HCT116 (cell line): ENCODE measurements at regions not wholly inside any gene's neighbourhood (a gene's known extent, or its start where the extent isn't known, plus 50 kb on each side); places are given as distances from the start of the nearest gene placed in this dataset.

ENCODE experiments used
- ATAC-seq: fragments of 200-7000 bp; cut with Tn5 transposase; 2 replicates; pipeline ENCODE4 v1.9.1; 2020; ENCODE audit warnings: mild to moderate bottlenecking, moderate library complexity
- BruUV-seq: library from RNA; stranded (reverse); fragments of 400-500 nt; replicated peaks from 2 replicates; lab custom pipeline; 2021; lab: Mats Ljungman, UMichigan
- CTCF ChIA-PET: fragments of 300-600 bp; sonication (Branson Sonifier 250); formaldehyde crosslinking; loops from one replicate; lab custom pipeline; 2021; ENCODE audit warnings: antibody characterized with exemption; lab: Charles Lee
- POLR2A ChIA-PET: fragments of 300-600, 350-600 bp; sonication (Branson Sonifier 250); formaldehyde crosslinking; loops from one replicate; lab custom pipeline; 2021; ENCODE audit warnings: antibody characterized with exemption; lab: Charles Lee
- RAD21 ChIA-PET, 2 experiments: fragments of 300-600 bp; sonication (Branson Sonifier 250); formaldehyde crosslinking; loops; one replicate each; lab custom pipeline; 2023; ENCODE audit warnings: low total read pairs in 2 of 2; ENCODE audit not compliant: uncharacterized antibody in 2 of 2, unreplicated experiment in 2 of 2, low non-redundant PET in 1 of 2; lab: Charles Lee
- DNase-seq: peaks from one replicate; pipeline ENCODE4 v3.0.0-alpha.2; 2010; ENCODE audit warnings: low read depth, low spot score
- H2AFZ ChIP-seq: fragments of 200-600 bp; shearing (Covaris generic), sonication (generic); 2 replicates; pipeline ENCODE4 v1.6.1; 2017; ENCODE audit warnings: low read depth, mixed run types, mixed read lengths, antibody characterized with exemption, low read length; ENCODE audit not compliant: poor library complexity, severe bottlenecking
- H3K27ac ChIP-seq: 2 replicates; pipeline ENCODE4 v1.5.1; 2012; ENCODE audit warnings: low read depth, low read length
- H3K27me3 ChIP-seq: fragments of 200-600 bp; sonication (generic); 2 replicates; pipeline ENCODE4 v1.6.1; 2016; ENCODE audit warnings: mixed run types, low read length, mixed read lengths; ENCODE audit not compliant: insufficient read depth
- H3K36me3 ChIP-seq, 2 experiments: fragments of 200-500 bp in 1 of 2; fragments of 200-600 bp in 1 of 2; sonication (Bioruptor generic) in 1 of 2; sonication (generic) in 1 of 2; 2 replicates each; pipeline versions ENCODE4 v1.5.1 to v1.6.1; 2014 to 2016; ENCODE audit warnings: low read length in 2 of 2, inconsistent platforms in 1 of 2, mixed read lengths in 1 of 2, mixed run types in 1 of 2; ENCODE audit not compliant: insufficient read depth in 2 of 2, control insufficient read depth in 1 of 2
- H3K4me1 ChIP-seq, 2 experiments: fragments of 200-600 bp in 1 of 2; sonication (generic) in 1 of 2; 2 replicates each; pipeline versions ENCODE4 v1.5.1 to v1.6.1; 2012 to 2017; ENCODE audit warnings: low read length in 2 of 2, inconsistent platforms in 1 of 2, mild to moderate bottlenecking in 1 of 2, mixed read lengths in 1 of 2, mixed run types in 1 of 2, moderate library complexity in 1 of 2; ENCODE audit not compliant: insufficient read depth in 2 of 2, control insufficient read depth in 1 of 2
- H3K4me2 ChIP-seq: fragments of 200-600 bp; sonication (generic); 2 replicates; pipeline ENCODE4 v1.6.1; 2017; ENCODE audit warnings: mixed run types, low read length, mixed read lengths
- H3K4me3 ChIP-seq, 2 experiments: fragments of 200-600 bp in 1 of 2; sonication (generic) in 1 of 2; replicated peaks in 1 of 2; 2 replicates each; pipeline ENCODE4 v1.5.1; 2011 to 2016; ENCODE audit warnings: low read length in 2 of 2, control low read depth in 1 of 2, low read depth in 1 of 2, mild to moderate bottlenecking in 1 of 2, mixed read lengths in 1 of 2, mixed run types in 1 of 2
- H3K79me2 ChIP-seq: fragments of 200-600 bp; sonication (generic); 2 replicates; pipeline ENCODE4 v1.6.1; 2017; ENCODE audit warnings: mild to moderate bottlenecking, mixed run types, low read length, moderate library complexity, mixed read lengths; ENCODE audit not compliant: insufficient read depth
- H3K9ac ChIP-seq: fragments of 200-600 bp; sonication (generic); 2 replicates; pipeline ENCODE4 v1.6.1; 2016; ENCODE audit warnings: low read length, mixed read lengths
- H3K9me2 ChIP-seq: fragments of 200-600 bp; sonication (generic), shearing (Covaris generic); 2 replicates; pipeline ENCODE4 v1.6.1; 2017; ENCODE audit warnings: mixed run types, mild to moderate bottlenecking, moderate library complexity; ENCODE audit not compliant: insufficient read depth
- H3K9me3 ChIP-seq, 2 experiments: fragments of 200-500 bp in 1 of 2; fragments of 200-600 bp in 1 of 2; sonication (Bioruptor generic) in 1 of 2; sonication (generic) in 1 of 2; 2 replicates each; pipeline ENCODE4 v1.6.1; 2014 to 2017; ENCODE audit warnings: low read length in 2 of 2, mixed read lengths in 2 of 2, inconsistent platforms in 1 of 2, low read depth in 1 of 2, mild to moderate bottlenecking in 1 of 2, mixed run types in 1 of 2, moderate library complexity in 1 of 2; ENCODE audit not compliant: control insufficient read depth in 1 of 2, insufficient read depth in 1 of 2
- H4K20me1 ChIP-seq: fragments of 200-600 bp; sonication (generic), shearing (Covaris generic); 2 replicates; pipeline ENCODE4 v1.6.1; 2017; ENCODE audit warnings: mixed run types, mild to moderate bottlenecking, moderate library complexity; ENCODE audit not compliant: insufficient read depth
- CBX3 ChIP-seq: IDR thresholded peaks from 2 replicates; pipeline ENCODE4 v1.6.1; 2012; ENCODE audit warnings: low read depth
- CEBPB ChIP-seq: IDR thresholded peaks from 2 replicates; pipeline ENCODE4 v1.6.1; 2012; ENCODE audit warnings: low read depth
- EZH2 ChIP-seq: fragments of 200-600 bp; sonication (generic); IDR thresholded peaks from 2 replicates; pipeline ENCODE4 v1.6.1; 2017; ENCODE audit warnings: antibody characterized with exemption, mixed run types
- EZH2phosphoT487 ChIP-seq: fragments of 200-600 bp; IDR thresholded peaks from 2 replicates; pipeline ENCODE4 v1.6.1; 2018; ENCODE audit warnings: antibody characterized with exemption, borderline replicate concordance
- JUND ChIP-seq: IDR thresholded peaks from 2 replicates; pipeline ENCODE4 v1.6.1; 2012
- POLR2AphosphoS5 ChIP-seq: IDR thresholded peaks from 2 replicates; pipeline ENCODE4 v1.6.1; 2011; ENCODE audit warnings: mild to moderate bottlenecking, low read depth, low read length, moderate library complexity
- SP1 ChIP-seq: IDR thresholded peaks from 2 replicates; pipeline ENCODE4 v1.6.1; 2012; ENCODE audit warnings: low read depth
- SRF ChIP-seq: IDR thresholded peaks from 2 replicates; pipeline ENCODE4 v1.6.1; 2012; ENCODE audit warnings: low read depth
- YY1 ChIP-seq: IDR thresholded peaks from 2 replicates; pipeline ENCODE4 v1.6.1; 2011; ENCODE audit warnings: low read length, low read depth, moderate library complexity, mild to moderate bottlenecking; ENCODE audit not compliant: insufficient replicate concordance; ENCODE audit errors: extremely low read depth
- ZFX ChIP-seq: fragments of 450-650 bp; IDR thresholded peaks from 2 replicates; pipeline ENCODE4 v1.6.1; 2017
- ZNF274 ChIP-seq: fragments of 200-500 bp; sonication (Bioruptor generic); IDR thresholded peaks from 2 replicates; pipeline ENCODE4 v1.6.1; 2014; ENCODE audit warnings: mild to moderate bottlenecking, low read depth, low read length, inconsistent platforms
- intact Hi-C: fragments of 100-400 bp; cut with micrococcal nuclease; formaldehyde crosslinking; loops from 2 replicates; pipeline ENCODE4 v1.10.0; 2022
- TF ChIP-seq, protein P1 (sequence below): IDR thresholded peaks from 2 replicates; pipeline ENCODE4 v1.6.1; 2012; ENCODE audit warnings: low read depth
- TF ChIP-seq, protein P2 (sequence below): IDR thresholded peaks from 2 replicates; pipeline ENCODE4 v1.6.1; 2012
- TF ChIP-seq, protein P3 (sequence below): IDR thresholded peaks from 2 replicates; pipeline ENCODE4 v1.6.1; 2011; ENCODE audit warnings: mild to moderate bottlenecking, low read length, moderate library complexity; ENCODE audit not compliant: insufficient replicate concordance; ENCODE audit errors: extremely low read depth

DNA sequence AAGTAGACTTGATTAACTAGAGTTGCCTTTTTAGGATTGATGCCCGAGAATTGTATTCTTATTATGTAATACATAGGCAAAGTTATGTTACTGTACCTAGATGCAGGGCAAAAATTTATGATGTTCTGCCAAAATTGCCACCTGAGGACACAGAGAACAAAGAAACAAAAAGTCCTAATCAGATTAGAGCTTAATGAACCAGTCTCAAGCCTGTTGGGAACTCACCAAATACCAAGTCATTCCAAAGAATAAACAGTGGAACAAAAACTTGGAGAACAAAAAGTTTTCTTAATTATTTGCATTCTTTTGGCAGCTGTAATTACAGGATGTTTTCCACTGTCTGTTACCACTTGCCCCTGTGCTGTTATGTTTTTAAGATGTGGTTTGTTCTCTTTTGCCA, 154.7 kb upstream of the SGK1 start (continued):
- TF ChIP-seq, protein P1, sequence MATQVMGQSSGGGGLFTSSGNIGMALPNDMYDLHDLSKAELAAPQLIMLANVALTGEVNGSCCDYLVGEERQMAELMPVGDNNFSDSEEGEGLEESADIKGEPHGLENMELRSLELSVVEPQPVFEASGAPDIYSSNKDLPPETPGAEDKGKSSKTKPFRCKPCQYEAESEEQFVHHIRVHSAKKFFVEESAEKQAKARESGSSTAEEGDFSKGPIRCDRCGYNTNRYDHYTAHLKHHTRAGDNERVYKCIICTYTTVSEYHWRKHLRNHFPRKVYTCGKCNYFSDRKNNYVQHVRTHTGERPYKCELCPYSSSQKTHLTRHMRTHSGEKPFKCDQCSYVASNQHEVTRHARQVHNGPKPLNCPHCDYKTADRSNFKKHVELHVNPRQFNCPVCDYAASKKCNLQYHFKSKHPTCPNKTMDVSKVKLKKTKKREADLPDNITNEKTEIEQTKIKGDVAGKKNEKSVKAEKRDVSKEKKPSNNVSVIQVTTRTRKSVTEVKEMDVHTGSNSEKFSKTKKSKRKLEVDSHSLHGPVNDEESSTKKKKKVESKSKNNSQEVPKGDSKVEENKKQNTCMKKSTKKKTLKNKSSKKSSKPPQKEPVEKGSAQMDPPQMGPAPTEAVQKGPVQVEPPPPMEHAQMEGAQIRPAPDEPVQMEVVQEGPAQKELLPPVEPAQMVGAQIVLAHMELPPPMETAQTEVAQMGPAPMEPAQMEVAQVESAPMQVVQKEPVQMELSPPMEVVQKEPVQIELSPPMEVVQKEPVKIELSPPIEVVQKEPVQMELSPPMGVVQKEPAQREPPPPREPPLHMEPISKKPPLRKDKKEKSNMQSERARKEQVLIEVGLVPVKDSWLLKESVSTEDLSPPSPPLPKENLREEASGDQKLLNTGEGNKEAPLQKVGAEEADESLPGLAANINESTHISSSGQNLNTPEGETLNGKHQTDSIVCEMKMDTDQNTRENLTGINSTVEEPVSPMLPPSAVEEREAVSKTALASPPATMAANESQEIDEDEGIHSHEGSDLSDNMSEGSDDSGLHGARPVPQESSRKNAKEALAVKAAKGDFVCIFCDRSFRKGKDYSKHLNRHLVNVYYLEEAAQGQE, result no peak
- TF ChIP-seq YY1 (no peak), CEBPB (no peak), CBX3 (no peak), JUND (no peak), ZNF274 (no peak), ZFX (no peak), SP1 (no peak)
- TF ChIP-seq, protein P2, sequence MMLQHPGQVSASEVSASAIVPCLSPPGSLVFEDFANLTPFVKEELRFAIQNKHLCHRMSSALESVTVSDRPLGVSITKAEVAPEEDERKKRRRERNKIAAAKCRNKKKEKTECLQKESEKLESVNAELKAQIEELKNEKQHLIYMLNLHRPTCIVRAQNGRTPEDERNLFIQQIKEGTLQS, result no peak

DNA sequence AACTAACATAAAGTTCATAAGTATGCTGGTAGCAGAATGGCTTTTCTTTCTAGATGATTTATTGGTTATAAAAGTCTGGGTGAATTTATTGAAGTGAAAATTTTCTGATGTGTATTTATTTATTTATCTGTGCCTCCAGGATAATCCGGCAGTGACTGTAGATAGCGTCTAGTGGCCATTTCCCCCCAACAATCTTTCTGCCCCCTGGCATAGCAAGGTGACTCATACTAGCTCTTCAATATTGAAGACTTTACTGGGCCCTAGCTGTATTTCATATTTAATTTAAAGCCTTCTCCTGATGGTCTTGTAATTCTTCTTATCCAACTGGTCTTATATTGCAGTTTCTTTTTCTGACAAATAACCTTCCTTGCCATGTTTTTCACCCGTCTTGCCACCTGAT, 154.1 kb upstream of the SGK1 start:
- Histone ChIP-seq H4K20me1 (no peaks in the 10 kb centered on the region), H3K4me2 (no peak overlapping the region), H3K9ac (no peak overlapping the region), H2AFZ (no peak overlapping the region), H3K9me2 (no peaks in the 10 kb centered on the region), H3K27ac (no peak overlapping the region), H3K9me3 (no peaks in the 10 kb centered on the region), H3K4me3 (no peak overlapping the region), H3K4me1 (no peaks in the 10 kb centered on the region), H3K27me3 (no peaks in the 10 kb centered on the region), H3K36me3 (no peaks in the 10 kb centered on the region), H3K79me2 (no peaks in the 10 kb centered on the region)
- ChIA-PET RAD21 (no interaction called here), POLR2A (no interaction called here), CTCF (no interaction called here)
- intact Hi-C loops, result no loop called here
- no peak for TF ChIP-seq EZH2phosphoT487
- no peak for TF ChIP-seq SRF
- TF ChIP-seq POLR2AphosphoS5, result no peak
- no peak for TF ChIP-seq JUND
- TF ChIP-seq SP1, result no peak
- TF ChIP-seq, protein P2, result no peak
- no peak for TF ChIP-seq ZNF274
- TF ChIP-seq, protein P3, sequence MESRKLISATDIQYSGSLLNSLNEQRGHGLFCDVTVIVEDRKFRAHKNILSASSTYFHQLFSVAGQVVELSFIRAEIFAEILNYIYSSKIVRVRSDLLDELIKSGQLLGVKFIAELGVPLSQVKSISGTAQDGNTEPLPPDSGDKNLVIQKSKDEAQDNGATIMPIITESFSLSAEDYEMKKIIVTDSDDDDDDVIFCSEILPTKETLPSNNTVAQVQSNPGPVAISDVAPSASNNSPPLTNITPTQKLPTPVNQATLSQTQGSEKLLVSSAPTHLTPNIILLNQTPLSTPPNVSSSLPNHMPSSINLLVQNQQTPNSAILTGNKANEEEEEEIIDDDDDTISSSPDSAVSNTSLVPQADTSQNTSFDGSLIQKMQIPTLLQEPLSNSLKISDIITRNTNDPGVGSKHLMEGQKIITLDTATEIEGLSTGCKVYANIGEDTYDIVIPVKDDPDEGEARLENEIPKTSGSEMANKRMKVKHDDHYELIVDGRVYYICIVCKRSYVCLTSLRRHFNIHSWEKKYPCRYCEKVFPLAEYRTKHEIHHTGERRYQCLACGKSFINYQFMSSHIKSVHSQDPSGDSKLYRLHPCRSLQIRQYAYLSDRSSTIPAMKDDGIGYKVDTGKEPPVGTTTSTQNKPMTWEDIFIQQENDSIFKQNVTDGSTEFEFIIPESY, result no peak
- no peak for TF ChIP-seq EZH2
- no peak for ATAC-seq
- DNase-seq, result no peak
- BruUV-seq, result no TSS peak
